ENCODE measurements at regions not wholly inside any gene's neighbourhood (a gene's known extent, or its start where the extent isn't known, plus 50 kb on each side); places are given as distances from the start of the nearest gene placed in this dataset.

- peak; percentile 48 for DNase-seq (ENCODE audit: low spot score)
These were observed 370.3 kb downstream of the BMPER start for GRCh38 chr7:34275624-34276023.

GRCh38 chr7:34277016-34277802, 371.9 kb downstream of the BMPER start:
- peak; percentile 87 for DNase-seq (ENCODE audit: low spot score)

GRCh38 chr7:34277803-34278199, 372.5 kb downstream of the BMPER start:
- DNase-seq (ENCODE audit: low spot score): no peak

- DNase-seq (ENCODE audit: low spot score): no peak
These were observed 375.9 kb downstream of the BMPER start for GRCh38 chr7:34281260-34281659.

- no peak for DNase-seq (ENCODE audit: low spot score)
These were observed 375.7 kb upstream of the NPSR1 start for GRCh38 chr7:34282271-34282670.

- DNase-seq (ENCODE audit: low spot score): no peak
These were observed 361.4 kb upstream of the NPSR1 start for GRCh38 chr7:34296663-34297062.

GRCh38 chr7:34298492-34299013, 359.5 kb upstream of the NPSR1 start:
- no peak for DNase-seq (ENCODE audit: low spot score)

GRCh38 chr7:34299066-34299465, 359.0 kb upstream of the NPSR1 start:
- no peak for DNase-seq (ENCODE audit: low spot score)

GRCh38 chr7:34307540-34307939, 350.5 kb upstream of the NPSR1 start:
- no peak for DNase-seq (ENCODE audit: low spot score)

GRCh38 chr7:34308595-34308994, 349.4 kb upstream of the NPSR1 start:
- DNase-seq (ENCODE audit: low spot score): no peak

- no peak for DNase-seq (ENCODE audit: low spot score)
These were observed 348.9 kb upstream of the NPSR1 start for GRCh38 chr7:34309116-34309515.

GRCh38 chr7:34309584-34309983, 348.4 kb upstream of the NPSR1 start:
- no peak for DNase-seq (ENCODE audit: low spot score)

- no peak for DNase-seq (ENCODE audit: low spot score)
These were observed 346.4 kb upstream of the NPSR1 start for GRCh38 chr7:34311591-34311990.

GRCh38 chr7:34312624-34313023, 345.4 kb upstream of the NPSR1 start:
- DNase-seq (ENCODE audit: low spot score): no peak

GRCh38 chr7:34313289-34313688, 344.7 kb upstream of the NPSR1 start:
- DNase-seq (ENCODE audit: low spot score): no peak

- no peak for DNase-seq (ENCODE audit: low spot score)
These were observed 343.0 kb upstream of the NPSR1 start for GRCh38 chr7:34315032-34315431.

GRCh38 chr7:34317039-34317438, 341.0 kb upstream of the NPSR1 start:
- no peak for DNase-seq (ENCODE audit: low spot score)

GRCh38 chr7:34320412-34320811, 337.6 kb upstream of the NPSR1 start:
- no peak for DNase-seq (ENCODE audit: low spot score)

GRCh38 chr7:34320926-34321661, 336.9 kb upstream of the NPSR1 start:
- DNase-seq (ENCODE audit: low spot score): peak; percentile 49

- DNase-seq (ENCODE audit: low spot score): no peak
These were observed 335.2 kb upstream of the NPSR1 start for GRCh38 chr7:34322841-34323240.

GRCh38 chr7:34327681-34328080, 330.3 kb upstream of the NPSR1 start:
- no peak for DNase-seq (ENCODE audit: low spot score)

GRCh38 chr7:34330308-34330707, 327.7 kb upstream of the NPSR1 start:
- peak; percentile 8 for DNase-seq (ENCODE audit: low spot score)

GRCh38 chr7:34331102-34331501, 326.9 kb upstream of the NPSR1 start:
- no peak for DNase-seq (ENCODE audit: low spot score)
